Ovary (tissue), 7 donors: ENCODE measurements at regions not wholly inside any gene's neighbourhood (a gene's known extent, or its start where the extent isn't known, plus 50 kb on each side); places are given as distances from the start of the nearest gene placed in this dataset.

Experiments used
- DNase-seq, 5 donors: peaks; one replicate each; pipeline ENCODE4 v3.0.0-alpha.2; 2019 to 2020
- H3K27ac ChIP-seq, 2 donors: fragments of 200-600 bp; one replicate each; pipeline versions ENCODE4 v1.5.1 to v1.8.0; 2019 to 2022
- H3K27me3 ChIP-seq: fragments of 200-600 bp; one replicate; pipeline ENCODE4 v1.8.0; 2022
- H3K36me3 ChIP-seq: fragments of 200-600 bp; sonication (generic); one replicate; pipeline ENCODE4 v1.5.1; 2019
- H3K4me1 ChIP-seq: one replicate; pipeline ENCODE4 v1.8.1; 2013; ENCODE audit warnings: mild to moderate bottlenecking, moderate library complexity; ENCODE audit not compliant: insufficient read depth
- H3K4me3 ChIP-seq: fragments of 200-600 bp; sonication (generic); one replicate; pipeline ENCODE4 v1.5.1; 2017
- H3K9me3 ChIP-seq, 2 donors: fragments of 200-600 bp in 1 of 2; sonication (generic) in 1 of 2; one replicate each; pipeline versions ENCODE4 v1.5.1 to v1.8.1; 2013 to 2019; ENCODE audit warnings: mild to moderate bottlenecking in 1 of 2, moderate library complexity in 1 of 2
- EP300 ChIP-seq: sonication (generic); formaldehyde crosslinking; IDR thresholded peaks from one replicate; pipeline ENCODE4 v1.6.1; 2017; ENCODE audit warnings: antibody characterized with exemption
- POLR2A ChIP-seq: fragments of 450-650 bp; IDR thresholded peaks from one replicate; pipeline ENCODE4 v1.6.1; 2017; ENCODE audit warnings: antibody characterized with exemption, mild to moderate bottlenecking, moderate library complexity
- WGBS, 3 donors: extraction: QIAGEN DNeasy Blood & Tissue Kit in 1 of 3; methylation state at CpG; one replicate each; pipeline versions ENCODE4 v1.1.5 to v1.1.7; 2013 to 2017; 5-methylcytosine and 5-hydroxymethylcytosine counted together
- intact Hi-C, 4 donors: fragments of 100-400 bp; cut with DNase I; formaldehyde crosslinking; loops; one replicate each; pipeline versions ENCODE4 v1.11.0 to v1.15.1; 2022 to 2023
- TF ChIP-seq, protein P1 (sequence below), 3 donors: fragments of 450-650 bp in 2 of 3; fragments of 200-600 bp in 1 of 3; IDR thresholded peaks; one replicate each; pipeline versions ENCODE4 v1.5.1 to v1.8.0; 2016 to 2022; ENCODE audit warnings: antibody characterized with exemption in 3 of 3, mild to moderate bottlenecking in 1 of 3
- donor health status: DM: no; HTN: no; CAD: no; lungs with moderate emphysema.
- donor health status: DM: no; HTN: no; CAD: no.
- donor health status: Bipolar disorder and iron deficiency.
- donor health status: DM: no; HTN: no; CAD: no.
- donor health status: DM: yes; HTN: yes; CAD: no.

DNA sequence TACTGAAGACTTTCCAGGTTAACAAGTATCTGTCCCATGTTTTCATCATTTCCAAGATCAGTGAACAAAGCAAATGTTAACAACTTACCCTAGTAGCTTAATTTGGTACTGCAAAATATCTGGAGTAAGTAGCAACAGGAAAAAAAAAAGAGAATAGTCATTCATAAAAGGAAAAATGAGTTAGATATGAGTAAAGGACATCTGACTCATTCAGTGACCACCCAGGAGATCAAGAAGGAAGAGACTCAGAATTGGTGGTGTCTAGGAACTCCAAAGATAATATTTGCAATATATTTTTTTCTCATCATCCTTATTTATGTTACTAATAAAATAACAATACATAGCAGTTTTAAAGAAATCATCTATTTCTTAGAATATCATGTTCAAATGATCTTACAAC is 253.8 kb upstream of the COL8A1 start:
- no peaks in the 10 kb centered on the region for H3K9me3 ChIP-seq
- intact Hi-C loops = no loop called here
- TF ChIP-seq POLR2A (no peak), EP300 (no peak)
- TF ChIP-seq, protein P1, sequence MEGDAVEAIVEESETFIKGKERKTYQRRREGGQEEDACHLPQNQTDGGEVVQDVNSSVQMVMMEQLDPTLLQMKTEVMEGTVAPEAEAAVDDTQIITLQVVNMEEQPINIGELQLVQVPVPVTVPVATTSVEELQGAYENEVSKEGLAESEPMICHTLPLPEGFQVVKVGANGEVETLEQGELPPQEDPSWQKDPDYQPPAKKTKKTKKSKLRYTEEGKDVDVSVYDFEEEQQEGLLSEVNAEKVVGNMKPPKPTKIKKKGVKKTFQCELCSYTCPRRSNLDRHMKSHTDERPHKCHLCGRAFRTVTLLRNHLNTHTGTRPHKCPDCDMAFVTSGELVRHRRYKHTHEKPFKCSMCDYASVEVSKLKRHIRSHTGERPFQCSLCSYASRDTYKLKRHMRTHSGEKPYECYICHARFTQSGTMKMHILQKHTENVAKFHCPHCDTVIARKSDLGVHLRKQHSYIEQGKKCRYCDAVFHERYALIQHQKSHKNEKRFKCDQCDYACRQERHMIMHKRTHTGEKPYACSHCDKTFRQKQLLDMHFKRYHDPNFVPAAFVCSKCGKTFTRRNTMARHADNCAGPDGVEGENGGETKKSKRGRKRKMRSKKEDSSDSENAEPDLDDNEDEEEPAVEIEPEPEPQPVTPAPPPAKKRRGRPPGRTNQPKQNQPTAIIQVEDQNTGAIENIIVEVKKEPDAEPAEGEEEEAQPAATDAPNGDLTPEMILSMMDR (IDR thresholded peaks at IDR 0.05) = no peak

GRCh38 chr3:99376926-99377325 is 261.5 kb upstream of the COL8A1 start:
- Histone ChIP-seq H3K4me3 (no peak overlapping the region), H3K27me3 (no peaks in the 10 kb centered on the region), H3K9me3 (no peaks in the 10 kb centered on the region), H3K27ac (no peak overlapping the region), H3K4me1 (no peaks in the 10 kb centered on the region), H3K36me3 (no peaks in the 10 kb centered on the region)
- 89 to 96% (median 91%) methylated on average over 3 of the region's 3 CpGs for WGBS, 3 donors
- DNase-seq = no peak
- intact Hi-C loops = no loop called here
- no peak for TF ChIP-seq EP300
- no peak for TF ChIP-seq POLR2A
- TF ChIP-seq, protein P1 (IDR thresholded peaks at IDR 0.05) = no peak

More for the DNA sequence above, 253.8 kb upstream of the COL8A1 start:
- no peaks in the 10 kb centered on the region for H3K27me3 ChIP-seq
- no peak for DNase-seq
- no peaks in the 10 kb centered on the region for H3K36me3 ChIP-seq
- no peak overlapping the region for H3K4me3 ChIP-seq
- H3K4me1 ChIP-seq = no peaks in the 10 kb centered on the region
- no peak overlapping the region for H3K27ac ChIP-seq

DNA sequence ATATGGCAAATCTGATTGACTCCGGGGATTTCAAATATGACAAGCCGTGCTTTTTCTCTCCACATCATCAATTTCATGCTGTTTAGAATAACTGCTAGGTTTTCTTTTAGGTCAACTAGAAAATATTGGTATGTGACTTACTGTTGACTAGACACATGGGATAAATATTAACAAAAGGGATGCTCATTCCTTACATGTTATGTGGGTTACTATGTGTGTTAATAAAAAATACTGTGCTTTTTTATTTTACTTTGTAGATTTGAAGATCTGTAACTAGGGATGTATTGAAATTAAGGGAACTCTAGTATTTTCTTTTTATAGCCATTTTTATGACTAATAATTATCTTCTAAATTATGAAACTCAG is 264.6 kb upstream of the COL8A1 start:
- no peaks in the 10 kb centered on the region for H3K36me3 ChIP-seq
- no peak for DNase-seq
- intact Hi-C loops = no loop called here
- no peak for TF ChIP-seq EP300
- TF ChIP-seq, protein P1 (IDR thresholded peaks at IDR 0.05) = no peak
- TF ChIP-seq POLR2A = no peak
- H3K27me3 ChIP-seq = no peaks in the 10 kb centered on the region
- H3K4me1 ChIP-seq = no peaks in the 10 kb centered on the region
- no peak overlapping the region for H3K27ac ChIP-seq
- H3K4me3 ChIP-seq = no peak overlapping the region
- H3K9me3 ChIP-seq = no peaks in the 10 kb centered on the region
- WGBS, 3 donors = 87 to 96% (median 93%) methylated on average over 2 of the region's 2 CpGs

DNA sequence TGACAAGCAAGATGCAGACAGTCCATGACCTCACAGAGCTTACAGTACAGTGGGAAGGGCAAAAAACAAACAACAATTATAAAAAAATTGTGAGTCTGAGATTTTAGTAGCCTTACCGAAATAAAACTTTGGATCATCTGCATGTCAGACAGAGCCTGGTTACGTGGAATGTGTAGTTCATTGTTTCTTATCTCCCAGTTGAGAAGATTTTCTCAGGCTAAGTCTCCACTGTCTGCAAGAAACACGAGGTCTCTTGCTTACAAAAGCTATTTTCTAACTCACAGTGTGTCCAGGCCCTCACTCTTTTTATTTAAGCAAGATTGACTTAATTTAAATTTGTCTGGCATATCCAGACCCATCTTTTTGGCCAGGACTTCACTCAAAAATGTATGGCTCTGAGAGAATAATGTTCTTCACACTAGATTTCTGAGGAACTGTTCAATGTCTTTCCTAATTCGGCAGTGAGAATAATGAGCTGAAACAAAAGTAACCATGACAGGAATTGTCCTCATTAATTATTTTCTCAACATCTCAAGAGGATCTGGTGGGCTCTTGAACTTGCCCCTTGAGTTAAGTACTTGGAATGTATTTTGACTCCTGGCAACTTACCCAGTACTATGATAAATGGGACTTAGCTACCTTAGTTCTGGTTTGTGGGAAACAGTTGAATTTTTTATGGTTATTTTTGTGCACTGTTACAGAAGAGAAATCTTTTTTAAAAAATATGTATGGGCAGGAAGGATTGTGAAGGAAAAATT is 265.1 kb upstream of the COL8A1 start:
- Histone ChIP-seq H3K4me3 (no peak overlapping the region), H3K4me1 (no peaks in the 10 kb centered on the region), H3K36me3 (no peaks in the 10 kb centered on the region), H3K9me3 (no peaks in the 10 kb centered on the region), H3K27ac (no peak overlapping the region), H3K27me3 (no peaks in the 10 kb centered on the region)
- WGBS, 3 donors = 54 to 60% (median 59%) methylated on average over 4 of the region's 4 CpGs
- intact Hi-C loops = no loop called here
- TF ChIP-seq POLR2A (no peak), EP300 (no peak)
- TF ChIP-seq, protein P1 (IDR thresholded peaks at IDR 0.05) = no peak
- DNase-seq = no peak
